ENCODE measurements at regions not wholly inside any gene's neighbourhood (a gene's known extent, or its start where the extent isn't known, plus 50 kb on each side); places are given as distances from the start of the nearest gene placed in this dataset.
"Not testable (repeated sequence)": the region's sequence is repeated elsewhere in the genome, so short reads cannot be mapped to it uniquely, and the experiment has no call there.

DNA sequence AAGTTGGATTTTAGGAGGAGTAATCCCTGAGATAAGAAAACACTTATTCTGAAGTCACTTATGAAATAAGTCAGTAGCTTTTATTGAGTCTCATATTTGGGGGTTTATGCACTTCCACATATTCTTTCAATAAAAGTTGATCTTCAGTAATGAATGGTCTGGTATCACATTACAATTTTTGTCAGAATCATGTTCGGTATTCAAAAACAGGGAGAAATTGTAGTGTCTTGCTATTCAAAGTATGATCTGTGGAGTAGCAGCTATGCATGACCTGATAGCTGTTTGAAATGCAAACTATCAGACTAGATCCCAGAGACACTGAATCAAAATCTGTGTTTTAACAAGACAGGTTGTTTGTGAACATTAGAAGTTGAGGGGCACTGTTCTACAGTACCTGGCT lies 857.6 kb downstream of the METTL15 start:
- DNase-seq = no peak

DNA sequence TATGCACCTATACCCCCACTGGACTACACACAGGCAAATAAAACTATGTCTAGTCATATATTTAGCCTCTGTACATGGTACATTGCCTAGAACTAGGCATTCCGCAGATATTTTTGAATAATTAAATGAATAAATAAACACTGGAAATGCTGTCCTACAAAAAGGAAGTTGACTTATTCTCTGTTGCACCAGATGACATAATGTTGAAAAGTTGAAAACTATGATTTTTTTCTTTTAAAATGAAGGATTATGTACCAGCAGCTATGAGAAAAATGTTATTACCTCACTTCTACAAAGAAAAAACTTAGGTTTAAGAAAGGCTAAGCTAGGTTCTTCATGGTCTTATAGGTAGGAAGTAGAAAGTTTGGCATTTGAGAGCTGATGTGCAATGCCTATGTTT lies 856.6 kb downstream of the METTL15 start:
- no peak for DNase-seq

GRCh38 chr11:28963187-28963586 lies 855.0 kb downstream of the METTL15 start:
- DNase-seq = no peak

- no peak for DNase-seq
Observed at GRCh38 chr11:28962502-28962901, 854.3 kb downstream of the METTL15 start.

- DNase-seq = no peak
Observed at GRCh38 chr11:28961726-28962125, 853.5 kb downstream of the METTL15 start.

GRCh38 chr11:28956446-28956845 lies 848.3 kb downstream of the METTL15 start:
- no peak for DNase-seq

- DNase-seq = no peak
Observed at GRCh38 chr11:28951191-28951590, 843.0 kb downstream of the METTL15 start.

DNA sequence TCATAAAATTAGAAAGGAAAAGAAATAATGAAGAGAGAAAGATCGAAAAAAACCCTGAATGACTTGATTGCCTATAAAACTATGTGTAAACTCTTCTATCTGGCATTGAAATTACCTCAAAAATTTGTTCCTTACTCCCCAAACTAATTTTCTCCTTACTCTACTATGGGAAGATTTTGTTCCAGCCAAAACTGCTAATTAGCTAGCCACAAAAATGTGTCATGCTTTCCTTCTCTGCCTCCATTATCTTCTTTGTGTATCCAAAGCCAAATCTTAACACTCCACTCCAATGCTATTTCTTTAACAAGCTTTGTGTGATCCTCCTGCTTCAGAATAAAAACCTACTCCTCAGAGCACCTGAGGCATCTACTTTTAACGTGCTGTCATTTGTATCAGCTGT lies 831.2 kb downstream of the METTL15 start:
- DNase-seq = no peak

- DNase-seq = no peak
Observed at GRCh38 chr11:28938091-28938490, 829.9 kb downstream of the METTL15 start.

DNA sequence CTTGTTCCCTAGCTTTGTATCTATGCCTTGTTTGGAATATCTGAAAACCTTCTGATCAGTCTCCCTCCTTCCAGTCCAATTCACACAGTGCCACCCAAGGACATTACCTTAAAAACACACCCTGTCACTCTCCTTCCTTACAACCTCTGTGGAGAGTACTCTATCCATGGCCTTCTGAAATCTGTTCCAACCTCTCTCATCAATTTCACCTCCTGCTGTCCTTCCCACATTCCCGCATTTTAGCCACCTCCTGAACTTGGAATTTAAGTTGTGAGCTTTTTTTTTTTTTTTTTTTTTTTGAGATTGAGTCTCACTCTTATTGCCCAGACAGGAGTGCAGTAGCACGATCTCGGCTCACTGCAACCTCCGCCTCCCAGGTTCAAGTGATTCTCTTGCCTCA lies 824.8 kb downstream of the METTL15 start:
- no peak for DNase-seq

DNA sequence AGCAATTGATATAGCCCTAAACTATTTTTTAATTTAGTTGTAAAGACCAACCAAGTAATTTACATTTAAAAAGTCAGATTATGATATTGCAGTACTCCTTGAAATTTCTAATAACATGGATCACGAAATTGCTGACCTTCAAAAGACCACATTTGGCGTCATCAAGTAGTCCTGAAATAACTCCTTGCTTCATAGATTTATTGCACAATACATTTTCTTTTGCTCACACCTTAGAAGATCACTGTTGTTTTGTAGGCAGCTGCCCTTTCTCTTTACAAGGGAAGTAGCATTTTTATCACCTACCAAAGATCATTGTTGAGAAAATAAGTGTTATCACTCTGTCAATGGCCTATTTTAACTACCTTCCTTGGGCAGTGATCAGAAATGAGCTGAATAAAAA lies 815.8 kb downstream of the METTL15 start:
- no peak for DNase-seq

DNA sequence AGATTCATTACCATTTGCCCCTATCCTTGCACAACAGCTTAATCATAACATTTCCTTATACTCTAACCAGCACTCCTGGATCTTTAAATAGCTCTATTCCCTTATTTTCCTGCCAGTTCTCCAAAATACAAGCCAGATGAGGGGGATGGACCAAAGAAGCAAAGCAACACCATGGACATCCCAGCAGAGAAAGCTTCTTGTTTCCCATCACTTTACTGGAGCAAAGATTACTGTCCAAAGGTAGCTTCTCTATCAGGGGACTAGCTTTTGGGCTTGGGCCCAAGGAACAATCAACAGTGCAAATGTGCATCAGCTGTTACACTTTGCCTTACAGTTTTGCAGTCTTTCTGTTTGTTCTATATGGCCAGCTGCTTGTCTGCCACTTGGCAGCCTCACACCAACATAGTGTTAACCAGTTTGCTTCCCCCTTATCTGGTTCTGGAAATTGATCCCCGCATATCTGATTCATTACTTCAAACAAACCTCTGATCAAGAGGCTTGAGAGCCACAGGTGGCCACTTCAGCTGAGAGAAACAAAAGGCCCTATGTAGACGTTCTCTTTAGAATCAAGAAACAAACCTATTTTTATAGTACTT lies 814.3 kb downstream of the METTL15 start:
- no peak for DNase-seq

DNA sequence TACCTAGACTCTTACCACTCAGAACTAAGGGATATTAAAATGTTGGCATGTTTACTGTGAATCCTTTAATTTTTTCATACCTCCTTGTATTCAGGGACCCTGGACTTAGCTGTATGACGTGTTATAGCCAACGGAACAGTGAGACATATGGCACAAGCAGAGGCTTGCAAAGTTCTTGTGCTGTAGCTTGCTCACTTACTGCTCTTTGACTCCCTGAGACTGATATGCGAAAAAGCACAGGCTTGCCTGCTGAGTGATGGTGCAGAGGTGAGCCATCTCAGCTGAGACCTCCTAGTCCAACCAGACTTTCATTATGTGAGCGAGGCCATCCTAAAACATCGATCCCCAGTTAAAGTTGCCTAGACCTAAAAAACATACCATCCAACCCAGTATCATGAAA lies 811.0 kb downstream of the METTL15 start:
- no peak for DNase-seq

- no peak for DNase-seq
Observed at GRCh38 chr11:28913883-28914282, 805.7 kb downstream of the METTL15 start.

GRCh38 chr11:28911829-28912228 lies 803.6 kb downstream of the METTL15 start:
- DNase-seq = no peak

- no peak for DNase-seq
Observed at GRCh38 chr11:28910926-28911325, 802.7 kb downstream of the METTL15 start.

GRCh38 chr11:28903716-28904115 lies 795.5 kb downstream of the METTL15 start:
- no peak for DNase-seq

GRCh38 chr11:28900427-28900826 lies 792.2 kb downstream of the METTL15 start:
- no peak for DNase-seq

DNA sequence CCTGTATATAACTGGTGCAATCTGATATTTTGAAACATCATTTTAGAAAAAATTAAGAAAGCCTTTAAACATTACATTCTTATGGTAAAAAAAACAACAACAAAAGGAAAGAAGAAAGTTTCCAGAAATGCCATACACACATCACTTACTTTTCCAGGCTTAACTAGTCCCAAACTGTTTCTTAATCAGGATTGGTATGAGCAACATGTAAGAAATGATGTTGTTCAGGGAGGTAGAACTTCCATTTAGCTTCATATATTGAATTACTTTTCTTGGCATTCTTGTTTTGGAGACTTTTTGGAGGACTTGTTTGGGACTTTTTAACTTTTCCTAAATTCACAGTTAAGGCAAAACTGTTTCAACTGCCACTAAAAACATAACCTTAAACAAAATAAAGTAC lies 791.5 kb downstream of the METTL15 start:
- no peak for DNase-seq

DNA sequence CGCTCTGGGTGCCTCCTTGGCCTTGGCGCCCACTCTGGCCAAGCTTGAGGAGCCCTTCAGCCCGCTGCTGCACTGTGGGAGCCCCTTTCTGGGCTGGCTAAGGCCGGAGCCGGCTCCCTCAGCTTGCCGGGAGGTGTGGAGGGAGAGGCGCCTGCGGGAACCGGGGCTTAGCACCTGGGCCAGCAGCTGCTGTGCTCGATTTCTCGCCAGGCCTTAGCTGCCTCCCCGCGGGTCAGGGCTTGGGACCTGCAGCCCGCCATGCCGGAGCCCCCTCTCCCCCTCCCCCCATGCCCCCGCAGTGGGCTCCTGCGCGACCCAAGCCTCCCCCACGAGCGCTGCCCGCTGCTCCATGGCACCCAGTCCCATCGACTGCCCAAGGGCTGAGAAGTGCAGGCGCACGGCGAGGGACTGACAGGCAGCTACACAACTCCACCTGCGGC lies 782.4 kb downstream of the METTL15 start:
- not testable (repeated sequence) for DNase-seq

DNA sequence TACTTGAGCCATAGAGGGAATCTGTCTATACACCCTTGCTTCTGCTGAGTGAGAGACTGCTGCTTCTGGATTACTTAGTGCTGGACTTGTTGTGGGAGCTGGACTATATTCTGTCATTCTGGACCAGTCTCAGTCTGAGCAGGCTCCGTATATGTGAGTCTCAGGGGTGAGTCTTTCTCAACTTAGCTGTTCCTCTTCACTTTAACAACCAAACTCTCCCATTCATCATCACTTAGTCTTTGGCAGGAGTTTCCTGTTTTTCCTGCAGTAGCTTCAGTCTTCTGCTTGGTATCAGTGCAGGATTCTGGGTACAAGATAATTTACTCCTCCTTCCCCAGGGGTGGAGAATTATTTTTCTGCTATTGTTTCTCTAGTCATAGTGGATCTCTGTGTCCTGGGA lies 779.5 kb downstream of the METTL15 start:
- DNase-seq = no peak

DNA sequence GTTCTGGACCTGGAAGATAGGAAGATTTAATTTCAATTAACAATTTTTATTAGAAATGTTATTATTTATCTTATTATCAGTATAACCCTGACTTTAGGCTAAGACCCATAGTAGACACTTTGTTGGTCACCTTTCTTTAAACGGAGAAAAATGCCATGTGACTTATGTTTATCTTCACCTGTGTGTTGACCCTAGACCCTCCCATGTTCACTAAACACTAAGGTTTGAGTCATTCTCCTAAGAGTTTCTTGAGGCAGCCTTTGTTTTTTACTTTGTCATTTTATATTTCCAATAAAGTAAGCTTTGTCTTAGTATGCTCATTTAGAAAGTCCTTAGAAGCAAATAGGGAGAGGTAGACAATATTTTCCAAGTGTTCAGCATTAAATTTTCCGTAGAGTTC lies 771.7 kb downstream of the METTL15 start:
- DNase-seq = no peak

GRCh38 chr11:28878025-28878424 lies 769.8 kb downstream of the METTL15 start:
- no peak for DNase-seq

- no peak for DNase-seq
Observed at GRCh38 chr11:28877340-28877739, 769.2 kb downstream of the METTL15 start.

- DNase-seq = no peak
Observed at GRCh38 chr11:28874706-28875105, 766.5 kb downstream of the METTL15 start.

DNA sequence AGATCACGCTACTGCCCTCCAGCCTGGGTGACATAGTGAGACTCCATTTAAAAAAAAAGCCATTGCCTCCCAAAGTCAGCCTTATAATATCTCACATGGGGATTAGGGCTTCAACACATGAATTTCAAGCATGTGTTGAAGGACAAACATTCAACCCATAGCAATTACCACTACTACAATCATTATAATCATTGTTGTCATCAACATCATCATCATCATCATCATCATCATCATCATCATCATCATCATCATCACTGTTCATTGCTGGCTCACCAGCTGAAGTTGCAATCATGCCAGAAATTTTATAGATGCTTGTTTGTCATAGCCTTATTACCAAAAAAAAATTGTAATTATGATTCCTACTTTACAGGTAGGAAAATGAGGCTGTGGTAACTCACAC lies 762.9 kb downstream of the METTL15 start:
- no peak for DNase-seq
